ENCODE measurements at regions not wholly inside any gene's neighbourhood (a gene's known extent, or its start where the extent isn't known, plus 50 kb on each side); places are given as distances from the start of the nearest gene placed in this dataset.

GRCh38 chr1:60637651-60638050 is 444.7 kb upstream of the NFIA start:
- Histone ChIP-seq H3K4me2 (ENCODE audit: low read length) (no peak overlapping the region), H3K4me1 (no peaks in the 10 kb centered on the region), H3K9me3 (ENCODE audit: control insufficient read depth, low read length) (no peaks in the 10 kb centered on the region), H3K36me3 (ENCODE audit: control insufficient read depth, insufficient read depth, low read length) (no peaks in the 10 kb centered on the region), H3K27ac (no peak overlapping the region), H3K9ac (no peak overlapping the region), H3K27me3 (ENCODE audit: control insufficient read depth, insufficient read depth, low read length) (no peaks in the 10 kb centered on the region), H3K4me3 (ENCODE audit: low read depth, low read length) (no peak overlapping the region), H2AFZ (no peak overlapping the region), H3K79me2 (no peaks in the 10 kb centered on the region)
- TF ChIP-seq CTCF (IDR thresholded peaks at IDR 0.05), result no peak

- Histone ChIP-seq H3K4me1 (no peaks in the 10 kb centered on the region), H3K9me3 (ENCODE audit: control insufficient read depth, low read length) (no peaks in the 10 kb centered on the region), H2AFZ (no peak overlapping the region), H3K9ac (no peak overlapping the region), H3K79me2 (no peaks in the 10 kb centered on the region), H3K4me3 (ENCODE audit: low read depth, low read length) (no peak overlapping the region), H3K27ac (no peak overlapping the region), H3K36me3 (ENCODE audit: control insufficient read depth, insufficient read depth, low read length) (no peaks in the 10 kb centered on the region), H3K4me2 (ENCODE audit: low read length) (no peak overlapping the region), H3K27me3 (ENCODE audit: control insufficient read depth, insufficient read depth, low read length) (no peaks in the 10 kb centered on the region)
- no peak for TF ChIP-seq CTCF (IDR thresholded peaks at IDR 0.05)
These were observed 445.4 kb upstream of the NFIA start for GRCh38 chr1:60636946-60637345.

- no peaks in the 10 kb centered on the region for H3K27me3 ChIP-seq (ENCODE audit: control insufficient read depth, insufficient read depth, low read length)
- no peaks in the 10 kb centered on the region for H3K4me1 ChIP-seq
- no peaks in the 10 kb centered on the region for H3K36me3 ChIP-seq (ENCODE audit: control insufficient read depth, insufficient read depth, low read length)
- no peaks in the 10 kb centered on the region for H3K79me2 ChIP-seq
- no peaks in the 10 kb centered on the region for H3K9me3 ChIP-seq (ENCODE audit: control insufficient read depth, low read length)
- H3K4me3 ChIP-seq (ENCODE audit: low read depth, low read length), result no peak overlapping the region
- H3K27ac ChIP-seq, result no peak overlapping the region
- H3K4me2 ChIP-seq (ENCODE audit: low read length), result no peak overlapping the region
- H2AFZ ChIP-seq, result no peak overlapping the region
- no peak for TF ChIP-seq CTCF (IDR thresholded peaks at IDR 0.05)
- H3K9ac ChIP-seq, result no peak overlapping the region
These were observed 448.3 kb upstream of the NFIA start for GRCh38 chr1:60634106-60634505.

GRCh38 chr1:60622486-60622885 is 459.9 kb upstream of the NFIA start:
- Histone ChIP-seq H3K4me3 (ENCODE audit: low read depth, low read length) (no peak overlapping the region), H3K9me3 (ENCODE audit: control insufficient read depth, low read length) (no peaks in the 10 kb centered on the region), H3K27me3 (ENCODE audit: control insufficient read depth, insufficient read depth, low read length) (no peaks in the 10 kb centered on the region), H3K4me1 (no peaks in the 10 kb centered on the region), H2AFZ (no peak overlapping the region), H3K27ac (no peak overlapping the region), H3K36me3 (ENCODE audit: control insufficient read depth, insufficient read depth, low read length) (no peaks in the 10 kb centered on the region), H3K79me2 (no peaks in the 10 kb centered on the region), H3K9ac (no peak overlapping the region), H3K4me2 (ENCODE audit: low read length) (no peak overlapping the region)
- no peak for TF ChIP-seq CTCF (IDR thresholded peaks at IDR 0.05)

- H3K27me3 ChIP-seq (ENCODE audit: control insufficient read depth, insufficient read depth, low read length), result no peaks in the 10 kb centered on the region
- H3K9me3 ChIP-seq (ENCODE audit: control insufficient read depth, low read length), result no peaks in the 10 kb centered on the region
- no peaks in the 10 kb centered on the region for H3K36me3 ChIP-seq (ENCODE audit: control insufficient read depth, insufficient read depth, low read length)
- H3K4me1 ChIP-seq, result no peaks in the 10 kb centered on the region
- H3K9ac ChIP-seq, result no peak overlapping the region
- no peak overlapping the region for H2AFZ ChIP-seq
- TF ChIP-seq CTCF (IDR thresholded peaks at IDR 0.05), result no peak
- no peak overlapping the region for H3K4me3 ChIP-seq (ENCODE audit: low read depth, low read length)
- no peak overlapping the region for H3K4me2 ChIP-seq (ENCODE audit: low read length)
- no peaks in the 10 kb centered on the region for H3K79me2 ChIP-seq
- no peak overlapping the region for H3K27ac ChIP-seq
These were observed 461.0 kb upstream of the NFIA start for GRCh38 chr1:60621368-60621851.
